Fibroblast of skin of abdomen (primary cell): ENCODE measurements at regions not wholly inside any gene's neighbourhood (a gene's known extent, or its start where the extent isn't known, plus 50 kb on each side); places are given as distances from the start of the nearest gene placed in this dataset.

Experiments used
- DNase-seq: peaks from one replicate; pipeline ENCODE4 v3.0.0-alpha.2; 2013

DNA sequence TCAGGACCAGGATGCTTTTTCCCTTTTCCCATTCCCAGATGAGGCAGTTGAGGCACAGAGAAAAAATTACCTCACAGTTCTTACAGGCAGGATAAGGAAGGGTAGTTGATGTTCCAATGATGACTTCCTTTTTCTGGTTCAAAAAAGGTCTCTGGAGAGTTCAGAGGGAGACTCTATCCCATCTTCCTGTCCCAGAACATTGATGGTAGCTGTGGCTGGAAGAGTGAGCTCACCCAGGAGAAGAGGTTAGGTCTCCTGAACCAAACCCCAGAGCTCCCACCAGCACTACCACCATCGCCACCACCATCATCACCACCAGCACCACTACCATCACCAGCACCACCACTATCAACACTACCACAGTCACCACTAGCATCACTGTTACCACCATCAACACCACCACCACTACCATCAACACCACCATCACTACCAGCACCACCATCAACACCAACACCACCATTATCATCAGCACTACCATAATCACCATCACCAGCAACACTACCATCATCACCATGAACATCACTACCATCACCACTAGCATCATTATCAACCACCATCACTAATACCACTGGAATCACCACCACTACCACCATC is 105.5 kb upstream of the RUNX3 start:
- no peak for DNase-seq

DNA sequence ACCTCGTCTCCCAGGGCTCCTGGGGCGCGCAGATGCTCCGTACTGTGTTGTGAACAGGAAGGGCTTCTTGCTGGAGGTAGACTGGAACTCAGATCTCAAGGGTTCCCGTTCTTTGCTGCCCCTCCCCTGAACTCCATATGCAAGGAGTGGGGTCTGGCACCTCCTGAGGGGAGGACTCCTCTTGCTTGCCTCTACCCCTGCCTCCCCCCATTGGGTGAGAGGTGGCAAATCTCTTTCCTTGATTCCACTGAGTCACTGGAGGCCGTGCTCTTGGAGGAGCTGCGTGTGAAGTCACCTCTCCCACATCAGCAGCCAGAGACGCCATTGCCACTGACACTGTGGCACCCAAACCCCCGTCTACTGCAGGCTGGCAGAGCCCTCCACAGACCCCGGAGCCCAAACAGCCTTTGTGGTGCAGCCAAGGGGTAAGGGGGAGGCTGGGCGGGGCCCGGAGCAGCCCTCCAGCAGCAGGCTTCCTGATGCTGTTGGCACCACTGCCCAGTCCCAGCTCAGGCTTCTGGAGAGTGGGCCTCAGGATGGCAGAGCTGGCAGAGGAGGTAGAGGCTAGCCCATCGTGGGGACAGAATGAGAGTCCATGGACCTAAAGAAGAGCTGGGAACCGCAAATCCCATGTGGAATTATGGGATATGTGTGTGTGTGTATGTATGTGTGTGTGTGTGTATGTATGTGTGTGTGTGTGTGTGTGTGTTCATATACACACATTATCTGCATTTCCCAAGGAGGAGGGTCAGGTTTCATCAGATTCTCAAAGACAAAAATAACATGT is 104.9 kb upstream of the RUNX3 start:
- no peak for DNase-seq

DNA sequence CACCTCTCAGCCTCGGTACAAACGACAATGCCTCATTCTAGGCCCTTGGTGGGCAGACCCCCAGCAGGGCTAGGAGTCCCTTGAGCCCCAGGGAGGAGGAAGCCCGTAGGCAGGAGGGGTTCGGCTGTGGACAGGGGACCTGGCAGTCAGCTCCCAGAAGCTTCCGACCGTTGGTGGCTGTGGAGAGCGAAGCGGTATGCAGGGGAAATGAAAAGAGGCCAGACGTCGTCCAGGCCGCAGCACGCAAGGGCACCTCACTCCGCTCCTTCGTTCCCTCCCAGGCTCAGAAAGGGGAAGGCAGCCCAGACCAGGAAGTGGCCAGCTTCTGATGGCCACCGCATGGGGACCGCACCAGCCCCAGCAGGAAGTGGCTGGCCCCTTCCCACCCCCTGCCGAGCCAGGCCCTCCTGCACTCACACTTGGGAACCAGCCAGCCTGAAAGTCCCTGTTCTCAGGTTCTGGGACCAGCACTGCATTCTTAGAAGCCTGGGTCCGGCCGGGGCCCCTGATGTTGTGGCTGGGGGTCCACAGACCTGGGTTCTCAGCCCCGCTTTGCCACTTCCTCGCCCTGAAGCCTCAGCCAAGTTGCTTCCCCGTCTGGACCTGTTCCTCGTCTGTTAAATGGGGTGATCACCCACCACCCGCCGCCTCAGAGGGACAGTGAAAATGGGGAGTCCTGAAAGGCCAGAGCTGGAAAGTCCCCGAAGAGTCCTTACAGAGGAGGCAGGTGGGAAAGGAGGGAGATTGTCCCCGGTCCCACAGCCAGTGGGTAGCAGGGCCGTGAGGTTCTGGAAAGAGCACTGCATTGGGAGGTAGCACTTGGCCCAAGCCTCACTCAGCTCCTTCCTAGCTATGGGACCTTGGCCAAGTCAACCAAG is 104.0 kb upstream of the RUNX3 start:
- DNase-seq, result no peak

DNA sequence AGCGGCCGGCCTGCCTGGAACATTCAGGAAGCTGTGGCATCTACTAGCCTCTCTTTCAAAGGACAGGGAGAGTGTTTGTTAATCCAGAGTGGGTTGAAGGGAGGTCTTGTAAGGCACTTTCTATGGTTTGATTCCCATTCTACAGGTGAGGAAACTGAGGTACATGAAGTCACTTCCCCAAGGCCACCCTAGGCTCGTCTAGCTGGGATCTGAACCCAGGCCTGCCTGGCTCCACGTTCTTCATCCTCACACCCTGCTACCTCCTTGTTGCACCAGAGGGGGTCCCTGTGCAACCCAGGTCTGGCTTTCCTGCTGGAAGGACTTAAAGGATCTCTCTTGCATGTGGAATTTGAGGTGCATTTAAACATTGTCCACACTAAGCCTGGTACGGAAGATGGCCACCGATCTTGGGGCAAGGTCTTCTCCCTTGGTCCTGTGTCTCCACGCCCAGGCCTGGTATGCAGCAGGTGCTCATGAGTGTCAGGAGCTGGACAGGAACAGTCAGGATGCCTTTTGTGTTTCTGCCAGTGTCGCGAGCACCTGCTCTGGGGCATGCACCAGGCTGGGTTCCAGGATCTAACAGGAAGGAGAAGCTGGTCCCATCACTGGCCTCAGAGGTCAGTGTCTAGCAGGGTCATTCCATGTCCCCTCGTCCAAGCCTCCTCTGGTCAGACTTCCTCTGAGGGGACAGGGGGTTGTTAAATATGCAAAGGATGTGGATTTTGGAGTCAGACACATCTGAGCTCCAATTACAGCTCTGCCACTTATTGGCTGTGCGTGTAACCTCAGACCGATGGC is 103.2 kb upstream of the RUNX3 start:
- no peak for DNase-seq

DNA sequence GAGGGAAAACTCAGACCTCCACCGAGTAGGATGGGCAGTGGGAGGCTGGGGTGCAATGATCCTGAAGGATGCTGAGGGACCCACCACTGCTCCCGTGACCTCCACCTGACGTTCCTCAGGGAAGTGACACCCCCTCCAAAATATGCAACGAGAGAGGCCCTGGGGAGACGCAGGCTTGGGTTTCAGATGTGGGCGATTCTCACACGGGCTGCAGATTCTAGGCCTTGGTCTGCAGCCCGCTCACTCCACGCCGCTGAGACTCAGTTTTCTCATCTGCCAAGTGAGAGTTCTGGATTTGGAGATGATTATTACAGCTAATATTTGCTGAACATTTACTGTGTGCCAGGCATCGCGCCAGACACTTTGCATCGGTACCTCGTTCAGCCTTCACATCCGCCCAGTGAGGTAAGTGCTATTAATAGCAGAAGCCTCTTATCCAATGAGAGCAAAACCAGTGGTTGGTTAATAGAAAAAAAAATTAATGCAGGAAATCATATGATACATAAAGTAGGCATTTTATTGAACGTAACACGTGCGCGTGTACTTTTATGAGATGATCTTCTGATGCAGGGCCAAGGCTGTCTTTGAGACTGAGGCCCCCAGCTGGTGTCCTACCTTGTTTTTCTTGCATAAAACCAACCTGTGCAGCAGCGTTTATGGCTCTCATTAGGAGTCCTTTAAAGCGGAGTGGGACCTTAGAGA is 102.0 kb upstream of the RUNX3 start:
- peak; percentile 60 for DNase-seq

DNA sequence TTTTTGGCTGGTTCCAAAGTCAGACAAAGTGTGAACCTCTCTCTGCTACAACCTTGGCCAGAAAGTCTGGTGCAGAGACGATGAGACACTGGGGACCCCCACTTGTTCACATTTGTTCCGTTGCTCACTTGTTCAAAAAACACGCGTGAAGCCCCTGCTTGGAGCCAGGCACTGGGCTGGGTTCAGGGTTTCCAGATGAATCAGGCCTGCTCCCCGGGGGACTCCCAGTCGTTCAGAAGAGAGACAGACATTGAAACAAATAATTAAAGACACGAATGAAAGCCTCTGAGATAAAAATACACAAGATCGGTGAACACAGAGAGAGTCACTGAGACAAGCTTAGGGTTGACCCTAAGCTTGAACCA is 101.5 kb upstream of the RUNX3 start:
- DNase-seq, result no peak

DNA sequence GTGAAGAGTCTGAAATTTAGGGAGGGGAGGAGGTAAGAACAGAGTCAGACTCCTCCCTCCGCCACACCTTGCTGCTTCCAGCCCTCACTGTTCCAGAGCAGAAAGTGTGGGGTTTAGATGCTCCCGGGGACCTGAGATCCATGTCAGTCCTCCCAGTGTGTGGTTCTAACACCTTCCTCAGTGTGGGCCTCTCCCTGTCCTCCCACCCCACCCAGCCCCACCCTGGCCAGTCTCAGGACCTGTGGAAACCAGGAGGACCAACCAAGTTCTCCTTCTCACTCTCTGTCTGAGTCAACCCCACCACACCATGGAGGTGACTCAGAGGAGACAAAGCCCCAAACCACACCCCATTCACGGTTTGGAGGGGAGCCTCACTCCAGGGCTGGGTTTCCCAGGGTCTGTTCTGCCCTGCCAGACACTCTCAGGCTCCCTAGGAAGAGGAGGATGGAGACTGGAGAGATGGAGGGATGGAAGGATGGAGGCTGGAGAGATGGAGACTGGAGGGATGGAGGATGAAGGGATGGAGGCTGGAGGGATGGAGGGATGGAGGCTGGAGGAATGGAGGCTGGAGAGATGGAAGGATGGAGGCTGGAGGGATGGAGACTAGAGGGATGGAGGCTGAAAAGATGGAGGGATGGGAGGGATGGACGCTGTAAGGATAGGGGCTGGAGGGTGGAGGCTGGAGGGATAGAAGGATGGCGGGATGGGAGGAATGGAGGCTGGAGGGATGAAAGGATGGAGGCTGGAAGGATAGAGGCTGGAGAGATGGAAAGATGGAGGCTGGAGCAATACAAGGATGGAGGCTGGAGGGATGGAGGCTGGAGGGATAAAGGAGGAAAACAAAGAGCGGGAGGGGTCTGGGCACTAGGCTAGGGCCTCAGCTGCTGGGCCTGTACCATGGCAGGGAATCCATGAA is 100.9 kb upstream of the RUNX3 start:
- DNase-seq, result no peak

DNA sequence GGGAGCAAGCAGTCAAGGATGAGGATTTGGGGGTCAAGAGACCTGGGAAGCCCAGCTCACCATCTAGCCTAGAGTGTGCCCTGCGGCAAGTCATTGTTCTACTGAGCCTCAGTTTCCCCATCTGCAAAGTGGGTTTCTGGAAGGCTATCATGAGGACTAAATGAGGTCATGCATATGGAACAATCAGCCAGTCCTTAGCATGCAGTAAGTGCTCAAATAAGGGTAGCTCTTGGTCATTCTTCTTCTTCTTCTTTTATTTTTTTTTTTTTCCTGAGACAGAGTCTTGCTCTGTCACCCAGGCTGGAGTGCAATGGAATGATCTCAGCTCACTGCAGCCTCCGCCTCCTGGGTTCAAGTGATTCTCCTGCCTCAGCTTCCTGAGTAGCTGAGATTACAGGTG is 99.9 kb upstream of the RUNX3 start:
- DNase-seq, result no peak

DNA sequence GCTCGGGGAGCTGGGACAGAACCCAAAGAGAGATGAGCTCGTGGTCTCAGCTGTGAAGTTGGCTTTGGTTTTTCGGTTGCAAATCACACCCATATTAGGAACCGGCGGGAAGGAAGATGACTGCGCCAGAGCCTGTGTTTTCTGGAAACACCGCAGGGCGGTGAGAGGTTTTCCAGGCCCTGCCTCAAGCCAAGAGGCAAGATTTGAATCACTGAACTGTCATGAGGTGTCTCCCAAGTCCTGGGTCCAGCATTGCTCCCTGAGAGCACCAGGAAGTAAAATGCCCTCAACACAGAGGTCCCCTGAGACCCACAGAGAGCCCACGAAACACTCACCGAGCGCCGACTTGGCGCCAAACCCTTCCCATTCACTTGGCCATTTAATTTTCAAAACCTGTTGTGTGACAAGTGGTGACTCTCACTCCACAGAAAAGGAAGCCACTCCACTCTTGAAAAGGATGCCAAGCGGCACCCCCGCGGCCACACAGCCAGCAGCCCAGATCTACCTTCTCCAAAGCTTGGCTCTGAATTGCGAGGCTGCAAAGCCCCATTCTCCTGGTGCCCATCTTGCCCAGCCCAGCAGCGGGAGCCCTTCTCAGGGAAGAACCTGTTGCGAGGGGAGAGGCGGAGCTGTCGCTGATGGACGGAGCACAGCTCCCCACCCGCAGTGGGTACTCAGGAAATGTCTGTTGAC is 99.0 kb upstream of the RUNX3 start:
- no peak for DNase-seq

DNA sequence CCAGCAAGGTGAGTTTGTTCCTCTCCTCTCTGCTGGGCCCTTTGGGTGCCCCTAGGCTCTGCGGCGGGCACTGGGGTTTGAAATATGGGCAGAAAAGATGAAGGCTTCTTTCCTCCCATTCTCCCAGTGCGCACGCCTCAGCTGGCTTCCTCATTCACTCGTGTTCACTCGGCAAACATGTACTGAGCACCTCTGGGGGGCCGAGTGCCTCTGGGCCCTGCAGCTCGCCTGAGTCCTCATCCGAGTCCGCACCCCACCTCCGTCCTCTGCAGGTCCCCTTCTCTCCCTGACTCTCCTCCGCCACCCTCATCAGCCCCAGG is 98.5 kb upstream of the RUNX3 start:
- DNase-seq, result no peak

DNA sequence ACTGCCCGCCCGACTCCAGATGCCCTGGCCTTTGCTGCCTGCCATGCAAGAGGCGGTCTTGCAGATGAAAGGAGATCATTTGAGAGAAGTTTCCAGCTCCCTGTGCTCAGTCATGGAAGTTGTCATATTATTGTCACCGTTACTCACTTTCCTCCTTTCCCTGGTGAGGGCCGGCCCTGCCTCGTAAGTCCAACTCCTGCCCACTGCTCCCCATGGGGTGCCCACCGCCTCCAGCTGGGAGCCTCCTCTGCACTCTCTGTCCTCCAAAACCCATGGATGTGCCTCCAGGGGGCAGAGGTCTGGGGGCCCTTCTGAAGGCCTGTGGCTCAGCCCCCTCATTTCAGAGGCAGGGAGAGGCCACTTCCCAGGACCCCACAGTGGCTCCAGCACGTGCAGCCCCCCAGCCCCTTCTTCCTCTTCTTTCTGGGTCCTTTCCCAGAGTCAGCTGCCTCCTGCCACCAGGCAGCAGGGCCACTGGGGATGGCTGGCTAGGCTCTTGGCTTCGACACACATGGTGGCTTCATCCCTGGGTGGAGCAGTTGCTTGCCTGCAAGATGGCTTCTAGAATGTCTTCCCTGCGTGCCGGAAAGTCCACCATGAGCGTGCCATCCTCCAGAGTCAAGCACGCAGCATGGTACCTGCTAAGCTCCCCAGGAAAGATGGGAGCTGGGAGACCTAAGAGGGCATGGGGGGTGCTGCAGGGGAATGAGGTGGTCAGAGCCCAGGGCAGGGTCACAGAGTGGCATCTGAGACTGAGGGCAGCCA is 97.9 kb upstream of the RUNX3 start:
- DNase-seq, result no peak

DNA sequence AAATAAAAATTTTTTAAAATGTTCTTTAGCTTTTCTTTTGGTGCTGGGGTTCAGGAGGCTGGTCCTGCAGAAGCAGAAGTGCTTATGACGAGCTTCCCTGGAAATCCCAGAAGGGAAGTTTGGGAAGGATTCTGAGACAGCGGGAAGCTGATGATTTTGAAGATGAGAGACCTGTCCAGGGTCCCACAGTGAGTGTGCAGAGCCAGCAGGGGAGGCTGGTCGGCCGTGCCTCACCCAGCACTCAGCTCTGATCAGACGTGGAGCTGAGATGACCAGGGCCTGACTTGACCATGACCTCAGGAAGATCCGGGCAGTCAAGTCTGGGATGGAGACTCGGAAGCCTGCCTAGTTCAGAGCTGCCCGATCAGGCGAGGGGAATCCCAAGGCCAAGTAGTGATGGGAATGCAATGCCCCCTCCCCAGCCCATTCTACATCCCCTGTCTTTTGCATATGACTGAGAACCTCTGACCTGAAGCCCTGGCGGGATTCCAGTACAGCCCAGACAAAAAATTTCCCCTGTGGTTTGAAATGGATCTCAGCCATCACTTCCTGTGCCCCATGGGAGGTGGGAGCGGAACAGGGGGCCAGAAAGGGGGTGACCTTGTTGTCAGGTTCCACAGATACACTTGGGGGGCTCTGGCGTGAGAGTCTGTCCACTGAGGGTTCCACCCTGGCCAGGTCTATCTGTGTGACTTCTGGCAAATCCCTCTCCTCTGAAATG is 96.8 kb upstream of the RUNX3 start:
- no peak for DNase-seq

DNA sequence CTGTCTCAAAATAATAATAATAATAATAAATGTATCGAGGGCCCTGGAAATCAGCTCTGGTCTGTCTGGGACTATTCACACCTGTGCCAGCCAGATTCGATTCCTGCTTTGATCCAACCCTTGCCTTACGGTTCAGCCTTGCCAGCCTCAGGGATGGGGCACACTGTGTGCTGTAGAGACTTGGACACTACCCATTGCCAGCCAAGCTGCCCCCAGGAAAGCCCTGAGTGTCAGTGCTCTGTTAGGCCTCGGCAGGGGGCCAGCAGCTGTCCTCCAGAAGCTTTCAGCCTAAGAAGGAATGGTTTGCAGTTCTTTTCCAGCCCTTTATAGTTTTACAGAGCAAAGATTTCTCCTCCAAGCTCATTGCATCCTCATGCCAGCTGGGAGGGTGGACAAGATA is 96.2 kb upstream of the RUNX3 start:
- no peak for DNase-seq

DNA sequence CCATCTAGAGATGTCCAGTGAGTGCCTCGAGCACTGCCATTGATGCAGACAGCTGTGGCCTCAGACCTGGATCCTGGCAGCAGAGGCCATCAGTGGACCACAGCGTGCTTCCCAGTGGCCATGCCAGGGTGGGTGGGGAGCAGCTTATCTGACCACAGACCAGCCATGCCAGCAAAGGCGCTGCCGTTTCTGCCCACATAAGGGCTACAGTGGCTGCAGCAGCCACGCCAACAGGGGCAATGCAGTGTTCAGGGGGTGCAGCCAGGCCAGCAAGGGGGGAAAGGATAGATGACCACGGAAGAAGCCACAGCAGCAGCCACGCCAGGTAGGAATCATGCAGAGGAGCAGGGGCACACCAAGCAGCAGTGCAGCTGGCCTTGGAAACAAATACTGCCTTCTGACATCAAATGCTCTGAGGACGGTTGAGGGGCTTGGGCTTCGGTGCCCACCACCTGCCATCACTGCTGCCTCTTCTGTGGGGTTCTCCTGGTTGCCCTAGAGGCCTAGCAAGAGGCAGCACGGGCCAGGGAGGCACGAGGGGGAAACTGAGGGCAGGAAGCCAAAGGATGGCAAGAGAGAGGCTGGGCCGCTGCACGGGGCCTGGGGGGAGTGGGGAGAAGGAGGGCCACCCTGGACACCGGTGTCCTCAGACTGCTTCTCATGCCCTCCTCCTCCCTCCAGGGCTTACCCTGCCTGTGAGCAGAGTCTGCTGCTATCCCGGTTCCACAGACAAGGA is 94.7 kb upstream of the RUNX3 start:
- no peak for DNase-seq

DNA sequence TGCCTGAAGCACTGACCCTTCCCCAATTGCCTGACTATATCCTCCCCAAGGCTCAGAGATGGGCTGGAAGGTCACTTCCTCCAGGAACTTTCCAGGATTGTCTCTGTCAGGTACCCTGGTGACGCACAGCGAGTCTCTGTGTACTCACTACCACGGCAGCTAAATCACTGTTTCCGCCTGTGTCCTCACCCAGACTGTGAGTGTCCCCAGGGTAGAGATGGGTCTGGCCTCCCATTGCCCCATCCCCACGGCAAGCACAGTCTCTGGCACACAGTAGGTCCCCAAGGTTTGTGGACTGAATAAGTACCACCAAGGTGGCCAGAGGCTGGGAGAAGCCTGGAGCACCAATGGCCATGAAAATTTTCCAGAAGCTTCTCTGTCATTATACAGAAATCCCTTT is 93.8 kb upstream of the RUNX3 start:
- DNase-seq, result no peak

DNA sequence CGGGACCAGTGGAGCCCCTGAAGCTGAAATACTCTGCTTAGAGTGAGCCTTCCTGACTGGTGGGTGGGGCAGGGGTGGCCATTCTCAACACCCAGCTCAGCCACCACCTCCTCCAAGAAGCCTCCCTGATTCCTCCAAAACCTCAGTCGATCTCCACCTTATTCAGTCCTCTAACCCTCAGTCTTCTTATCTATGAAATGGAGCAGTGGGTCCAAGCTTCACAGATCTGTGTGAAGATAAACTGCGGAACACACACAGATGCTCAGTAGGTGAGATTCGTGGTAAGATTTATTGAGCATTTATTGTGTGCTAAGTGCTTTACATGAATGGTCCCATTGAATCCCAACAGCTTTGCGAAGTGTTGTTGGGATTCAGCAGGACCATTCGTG is 93.1 kb upstream of the RUNX3 start:
- no peak for DNase-seq

DNA sequence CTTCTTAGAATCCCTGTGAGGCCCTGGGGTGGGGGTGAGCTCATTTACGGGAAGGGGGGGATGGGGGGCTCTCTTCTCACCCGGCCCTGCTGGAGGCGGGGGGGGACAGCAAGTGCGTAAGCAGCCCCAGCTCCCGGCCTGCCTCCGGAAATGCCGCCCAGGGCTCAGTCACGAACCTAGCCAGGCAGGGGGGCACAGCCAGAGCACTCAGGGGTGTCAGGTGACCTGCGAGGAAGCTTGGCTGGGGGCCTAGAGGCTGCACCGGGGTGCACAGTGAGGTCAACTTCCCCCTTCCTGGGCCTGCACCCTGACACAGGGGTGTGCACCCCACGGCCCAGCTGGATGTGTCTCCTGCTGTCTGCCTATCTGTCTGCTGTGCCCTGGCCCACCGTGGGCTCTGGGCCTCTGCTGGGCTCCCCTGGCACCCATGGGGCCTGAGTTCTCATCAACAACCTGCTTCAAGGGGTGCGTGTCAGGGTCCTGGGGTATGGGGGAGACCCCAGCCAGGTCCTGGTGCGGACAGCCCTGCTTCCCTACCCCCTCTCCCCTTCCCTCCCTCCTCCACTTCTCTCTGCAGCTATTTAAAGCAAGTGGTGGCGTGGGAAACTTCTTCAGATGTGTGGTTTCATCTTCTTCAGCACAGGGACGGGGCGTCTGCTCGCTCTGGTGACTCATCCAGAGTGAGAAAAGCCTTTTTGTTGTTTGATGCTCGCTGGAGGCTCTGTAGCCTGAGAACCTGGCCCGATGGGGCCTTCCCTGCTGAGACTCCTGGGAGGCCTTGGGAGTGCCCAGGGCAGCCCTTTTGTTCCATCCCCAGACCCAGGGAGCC is 92.5 kb upstream of the RUNX3 start:
- DNase-seq, result peak; percentile 93
